HK-2 (cell line): ENCODE measurements at regions not wholly inside any gene's neighbourhood (a gene's known extent, or its start where the extent isn't known, plus 50 kb on each side); places are given as distances from the start of the nearest gene placed in this dataset.
"Not testable (repeated sequence)": the region's sequence is repeated elsewhere in the genome, so short reads cannot be mapped to it uniquely, and the experiment has no call there.

ENCODE experiments used
- DNase-seq: peaks from one replicate; pipeline ENCODE4 v3.0.0-alpha.2; 2018; ENCODE audit not compliant: unreplicated experiment

DNA sequence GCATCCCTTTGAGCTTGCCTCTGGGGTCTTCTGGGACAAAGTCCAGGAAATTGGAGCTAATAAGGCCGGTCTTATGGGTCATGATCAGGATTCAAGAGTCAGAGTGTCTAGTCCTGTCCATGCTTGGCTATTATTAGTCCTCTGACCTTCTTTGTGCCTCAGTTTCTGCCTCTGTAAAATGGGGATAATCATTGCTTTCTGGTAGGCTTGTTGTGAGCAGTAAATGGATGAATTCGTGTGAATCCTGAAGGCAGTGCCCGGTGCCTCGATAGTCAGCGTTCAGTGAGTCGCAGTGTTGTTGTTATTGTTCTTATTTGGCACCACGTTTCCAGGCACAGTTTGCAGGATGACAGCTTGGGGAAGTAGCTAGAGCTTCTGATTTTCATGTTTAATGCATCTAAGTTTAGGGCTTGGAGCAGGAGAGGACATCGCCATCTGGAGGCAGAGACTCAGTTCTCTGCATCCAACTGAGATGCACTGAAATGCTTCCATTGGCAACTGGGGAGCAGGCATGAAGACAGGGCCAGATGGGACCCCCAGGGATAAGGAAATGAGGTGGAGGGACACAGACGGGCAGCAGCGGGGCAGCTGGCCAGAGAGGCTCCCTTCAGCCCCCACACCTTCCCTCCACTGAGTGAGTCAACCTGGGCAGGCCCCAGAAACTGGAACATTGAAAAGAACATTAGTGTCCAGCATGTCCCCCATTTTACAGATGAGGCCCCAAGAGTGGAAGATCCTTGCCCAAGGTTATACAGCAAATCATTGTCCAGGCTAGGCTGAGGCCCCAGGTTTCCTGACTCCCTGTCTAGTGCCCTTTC, 160.3 kb downstream of the PTPRU start:
- no peak for DNase-seq

DNA sequence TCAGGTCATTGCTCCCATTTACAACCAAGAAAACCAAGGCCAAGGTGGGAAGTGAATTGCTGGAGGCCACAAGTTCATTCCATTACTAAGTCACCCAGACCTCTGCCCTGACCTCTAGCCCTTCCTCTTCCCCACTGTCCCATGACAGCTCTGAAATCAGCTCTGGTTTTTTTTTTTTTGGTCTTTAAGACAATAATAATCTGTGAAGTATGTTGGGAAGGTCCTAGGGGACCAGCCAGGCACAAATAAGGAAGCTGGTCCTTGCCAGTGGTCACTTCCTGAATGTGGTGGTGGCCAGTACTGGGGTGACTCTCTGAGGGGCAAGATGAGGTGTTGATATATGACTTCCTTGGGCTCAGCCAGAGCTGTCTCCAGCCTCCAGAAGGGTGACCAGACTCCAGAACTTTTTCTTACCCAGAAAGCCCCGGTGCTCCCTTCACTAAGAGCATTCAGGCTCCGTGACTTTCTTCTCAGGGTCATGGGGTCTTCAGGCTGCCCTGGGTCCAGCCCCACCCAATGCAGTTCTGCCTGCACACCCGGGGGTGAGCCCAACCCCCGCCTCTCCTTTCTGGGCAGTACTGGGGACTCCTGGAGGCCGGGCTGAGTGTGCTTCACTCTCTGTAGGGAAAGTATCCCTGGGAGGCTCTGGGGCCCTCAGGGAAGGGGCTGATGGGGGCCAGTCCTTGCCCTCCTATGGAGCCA, 159.6 kb downstream of the PTPRU start:
- DNase-seq, result no peak

DNA sequence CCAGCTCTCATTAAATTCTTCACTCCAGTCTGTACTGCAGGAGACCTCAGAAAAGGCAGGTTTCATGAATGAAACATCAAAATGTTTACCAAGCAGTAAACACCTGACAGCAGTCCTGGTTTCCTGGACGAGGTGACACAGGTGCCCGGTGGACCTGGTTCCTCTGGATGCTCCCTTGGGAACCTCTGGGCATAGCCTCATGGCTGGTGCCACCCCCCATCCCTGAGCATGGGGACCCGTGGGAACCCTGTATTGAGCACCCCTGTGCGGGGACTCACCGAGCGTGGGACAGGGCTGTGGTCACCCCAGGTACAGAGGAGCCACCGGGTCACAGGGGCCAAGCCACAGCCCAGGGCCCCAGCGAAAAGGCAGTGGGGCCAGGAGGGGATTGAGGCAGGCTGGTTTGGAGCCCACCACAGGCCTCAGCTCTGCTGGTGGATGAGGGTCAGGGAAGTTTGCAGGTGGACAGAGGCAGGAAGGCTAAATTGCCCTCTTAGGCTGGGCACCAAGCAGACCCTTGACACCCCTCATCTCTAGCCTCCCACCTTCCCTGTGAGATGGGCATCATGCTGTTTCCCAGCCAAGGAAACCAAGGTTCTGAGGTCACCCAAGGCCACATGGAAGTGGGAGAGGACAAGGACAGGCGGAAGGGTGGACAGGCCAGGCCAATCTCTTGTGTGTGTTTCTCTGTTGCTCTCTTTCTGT, 158.4 kb downstream of the PTPRU start:
- no peak for DNase-seq

DNA sequence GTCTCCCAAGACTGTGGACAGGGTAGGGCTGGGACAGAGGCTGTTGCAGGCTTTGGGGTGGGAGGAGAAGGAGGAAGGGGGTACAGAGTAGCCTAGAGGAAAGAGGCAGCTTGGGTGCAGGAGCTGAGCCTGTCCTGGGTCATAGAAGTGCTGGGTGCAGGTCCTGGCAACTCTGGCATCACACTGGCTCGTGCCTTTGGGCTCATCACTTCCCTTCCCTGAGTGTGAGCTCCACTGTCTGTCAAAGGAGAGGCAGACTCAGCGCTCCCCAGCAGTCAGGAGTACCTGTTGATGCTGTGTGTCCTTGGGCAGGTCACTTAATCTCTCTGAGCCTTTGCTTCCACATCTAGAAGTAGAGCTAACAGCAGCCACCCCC, 157.1 kb downstream of the PTPRU start:
- DNase-seq, result no peak

DNA sequence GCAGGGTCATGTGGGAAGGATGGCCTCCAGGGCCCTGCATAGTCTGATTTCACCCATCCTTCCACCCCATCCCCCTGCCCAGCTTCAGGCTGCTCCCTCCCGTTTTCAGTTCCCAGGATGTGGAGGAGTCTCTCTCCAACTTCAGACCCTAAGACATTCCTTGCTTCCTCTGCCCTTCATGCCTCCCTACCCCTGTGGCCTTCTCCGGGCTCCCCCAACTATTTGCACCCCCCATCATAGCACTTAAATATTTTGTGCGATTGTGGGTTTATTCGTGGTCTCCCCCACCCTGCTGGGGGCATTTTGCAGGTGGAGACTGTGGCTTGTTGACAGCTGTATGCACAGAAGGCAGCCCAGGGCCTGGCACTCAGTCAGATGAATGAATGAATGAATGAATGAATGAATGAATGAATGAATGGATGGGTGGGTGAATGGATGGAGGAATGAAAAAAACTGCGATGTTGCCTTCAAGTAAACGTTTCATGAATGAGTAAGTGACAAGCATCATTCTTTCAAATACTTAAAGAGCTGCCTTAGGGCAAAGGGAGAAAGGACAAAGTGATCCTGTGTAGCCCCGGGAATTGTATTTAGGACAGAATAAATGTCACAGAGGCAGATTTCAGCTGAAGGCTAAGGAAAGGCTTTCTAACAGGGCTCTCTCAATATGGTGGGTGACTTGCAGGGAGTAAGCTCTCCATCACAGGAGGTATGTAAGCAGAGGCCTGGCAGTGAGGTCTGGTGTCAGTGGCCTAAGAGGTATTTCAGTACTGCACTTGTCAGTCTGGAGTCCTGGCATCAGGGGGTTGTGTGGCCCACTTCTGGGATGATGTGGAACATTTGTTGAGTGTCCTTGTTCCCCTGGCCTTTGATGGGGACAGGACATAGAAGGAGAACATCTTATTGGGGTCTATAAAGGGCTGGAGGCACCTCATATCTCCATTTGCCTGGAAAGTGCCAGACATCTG, 156.4 kb downstream of the PTPRU start:
- DNase-seq, result no peak

DNA sequence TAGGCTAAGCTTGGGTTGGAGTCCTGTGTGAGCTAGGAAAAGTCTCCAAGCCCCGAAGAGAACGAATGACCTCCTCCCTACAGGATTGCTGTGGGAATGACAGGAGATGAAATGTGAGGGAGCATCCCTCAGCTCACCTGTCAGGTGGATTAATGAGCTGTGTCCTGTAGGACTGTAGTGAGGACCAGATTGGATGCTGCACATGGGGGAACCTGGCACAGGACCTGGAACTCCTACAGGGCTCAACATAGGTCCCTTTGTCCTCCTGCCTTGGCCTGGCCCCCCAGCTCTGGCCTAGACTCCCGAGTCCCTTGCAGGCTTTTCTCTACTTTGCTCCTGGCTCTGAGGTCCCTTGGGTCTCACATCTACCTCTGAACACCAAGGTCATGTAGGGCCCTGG, 155.7 kb downstream of the PTPRU start:
- no peak for DNase-seq

DNA sequence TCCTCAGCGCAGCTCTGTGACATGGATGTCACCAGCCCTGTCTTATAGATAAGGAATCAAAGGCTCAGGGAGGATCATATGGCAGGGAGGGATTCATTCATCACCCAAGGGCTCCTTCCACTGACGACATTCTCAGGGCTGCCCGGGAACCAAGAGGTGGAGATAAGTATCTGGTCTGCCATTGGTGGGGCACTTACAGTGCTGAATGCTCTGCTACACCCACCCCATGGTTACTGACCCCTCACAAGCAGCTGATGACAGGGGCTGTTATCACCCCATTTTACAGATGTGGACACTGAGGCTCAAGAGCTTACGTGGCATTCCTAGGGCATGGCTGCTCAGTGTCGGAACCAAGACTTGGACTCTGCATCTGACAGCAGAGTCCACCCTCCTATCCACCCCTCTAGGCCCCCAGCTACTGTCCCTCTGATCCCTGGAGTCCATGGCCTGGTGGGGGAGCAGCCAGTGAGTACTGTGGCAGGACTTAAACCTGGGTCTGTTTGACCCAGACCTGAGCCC, 155.1 kb downstream of the PTPRU start:
- DNase-seq, result no peak

DNA sequence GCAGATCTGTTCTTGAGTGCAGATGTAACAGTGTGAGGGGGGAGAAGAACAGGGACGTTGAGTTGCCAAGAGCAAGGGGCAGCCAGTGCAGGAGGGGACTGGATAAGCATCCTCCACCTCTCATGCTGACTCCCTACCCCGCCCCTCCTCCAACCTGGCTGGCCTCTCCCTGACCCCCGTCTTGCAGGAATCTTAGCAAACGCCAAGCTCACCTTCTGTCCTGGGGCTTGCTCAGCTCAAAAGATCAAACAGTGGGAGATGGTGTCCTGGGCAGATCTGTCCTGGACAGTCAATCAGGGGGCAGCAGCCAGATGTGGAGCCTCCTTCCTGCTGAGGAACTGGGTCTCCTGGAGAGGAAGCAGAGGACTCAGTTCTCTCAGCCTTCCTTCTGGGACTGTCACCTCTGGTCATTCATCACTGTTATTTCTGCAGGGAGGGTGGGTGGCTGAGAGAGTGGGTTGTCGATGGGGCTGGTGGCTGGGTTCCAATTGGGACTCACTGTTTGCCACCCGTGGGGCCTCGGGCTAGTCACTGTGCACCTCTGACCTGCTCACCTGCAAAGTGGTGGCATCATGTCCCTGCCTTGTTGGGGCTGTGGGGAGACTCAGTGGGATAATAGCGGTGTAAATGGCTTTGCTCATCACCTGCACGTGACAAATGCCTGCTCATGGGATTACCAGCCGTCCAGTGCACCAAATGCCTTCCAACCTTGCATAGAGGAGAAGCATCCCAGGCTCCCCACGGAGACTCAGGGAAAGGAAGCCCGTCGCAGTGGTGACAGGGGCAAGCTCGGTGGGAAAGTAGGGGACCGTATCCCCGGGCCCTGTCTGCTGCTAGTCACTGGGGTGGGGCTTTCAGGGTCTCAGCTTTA, 154.4 kb downstream of the PTPRU start:
- DNase-seq, result no peak

DNA sequence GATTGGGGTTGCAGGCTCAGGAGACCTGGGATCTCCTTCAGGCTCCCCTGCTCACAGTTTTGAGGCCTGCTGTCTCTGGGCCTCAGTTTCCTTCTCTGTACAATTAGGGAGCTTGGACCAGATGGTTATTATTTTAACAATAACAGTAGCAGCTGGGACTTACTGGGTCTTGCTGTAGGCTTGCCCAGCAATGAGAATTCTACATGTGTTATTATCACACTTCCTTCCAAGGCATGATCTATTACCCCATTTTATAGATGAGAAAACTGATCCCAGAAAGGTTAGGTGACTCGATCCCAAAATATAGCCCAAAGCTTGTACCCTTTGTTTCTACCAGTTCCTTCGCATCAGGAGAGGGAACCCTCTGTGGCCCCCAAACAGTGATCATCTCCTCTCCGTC, 153.8 kb downstream of the PTPRU start:
- DNase-seq, result no peak

DNA sequence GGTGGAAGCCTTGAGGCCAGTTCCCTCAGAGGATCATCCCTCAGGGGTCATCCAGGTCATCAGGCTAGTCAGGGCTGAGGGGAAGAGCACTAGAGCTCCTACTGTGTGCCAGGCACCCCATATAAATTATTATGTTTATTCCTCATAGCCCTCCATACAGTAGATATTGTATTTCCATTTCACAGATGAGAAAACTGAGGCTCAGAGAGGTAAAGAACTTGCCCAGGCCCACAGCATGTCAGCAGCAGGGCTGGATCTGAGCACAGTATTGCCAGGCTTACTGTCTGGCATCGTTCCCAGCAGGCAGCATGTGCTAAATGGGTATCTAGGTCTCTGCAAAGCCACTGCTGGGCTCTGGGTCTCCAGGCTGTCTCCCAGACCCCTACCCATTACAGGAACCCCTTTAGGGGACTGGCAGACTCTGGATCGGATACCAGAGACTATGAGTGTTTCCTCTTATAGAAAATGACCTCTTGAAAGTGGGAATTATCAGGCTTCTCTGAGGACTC, 153.3 kb downstream of the PTPRU start:
- no peak for DNase-seq

DNA sequence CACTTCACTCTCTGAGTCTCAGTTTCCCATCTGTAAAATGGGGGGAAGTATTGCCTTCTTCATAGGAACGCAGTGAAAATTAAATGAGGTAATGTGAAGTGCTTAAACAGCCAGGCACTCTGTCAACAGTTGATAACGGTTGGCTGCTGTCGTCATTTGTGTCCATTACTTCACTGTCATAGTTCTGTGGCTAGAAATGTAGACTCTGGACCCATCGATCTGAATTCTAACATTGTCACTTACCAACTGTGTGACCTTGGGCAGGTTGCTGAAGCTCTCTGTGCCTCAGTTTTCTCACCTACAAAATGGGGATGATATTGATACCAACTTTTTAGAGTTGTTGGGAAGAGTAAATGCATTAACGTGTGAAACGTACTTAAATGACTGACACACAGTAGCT, 152.6 kb downstream of the PTPRU start:
- DNase-seq, result no peak

DNA sequence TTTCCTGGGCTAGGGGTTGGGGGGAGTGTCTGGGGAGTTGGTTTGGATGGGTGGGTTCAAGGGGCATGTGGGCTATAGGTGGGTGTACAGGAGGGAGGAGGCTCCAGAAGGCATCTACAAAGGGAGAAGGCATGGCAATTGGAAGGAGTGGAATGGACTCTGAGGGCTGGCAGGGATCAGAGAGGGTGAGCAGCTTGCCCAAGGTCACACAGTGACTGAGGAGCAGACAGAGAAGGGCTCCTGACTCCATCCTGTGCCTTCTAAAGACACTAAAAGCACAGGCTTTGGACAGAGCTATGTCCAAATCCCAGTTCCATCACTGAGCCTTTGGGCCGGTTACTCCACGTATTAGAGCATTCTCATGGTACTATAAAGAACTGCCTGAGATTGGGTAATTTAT, 151.8 kb downstream of the PTPRU start:
- no peak for DNase-seq

DNA sequence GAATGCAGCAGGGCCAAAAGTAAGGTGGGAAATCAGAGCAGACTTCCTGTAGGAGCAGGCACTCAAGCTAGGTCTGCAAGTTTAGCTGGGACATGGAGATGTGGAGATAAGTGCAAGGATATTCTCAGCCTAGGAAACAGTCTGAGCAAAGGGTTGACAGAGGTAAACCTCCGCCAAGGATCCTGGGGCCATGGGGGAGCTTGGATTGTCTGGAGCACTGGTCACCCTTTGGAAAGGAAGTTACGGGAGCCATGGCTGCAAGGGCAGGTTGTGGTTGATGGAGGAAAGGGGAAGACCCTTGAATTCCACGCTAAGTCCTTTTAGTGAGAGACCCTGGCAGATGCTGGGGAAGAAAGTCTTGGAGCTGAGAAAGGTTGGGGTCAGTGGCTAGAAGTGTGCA, 150.9 kb downstream of the PTPRU start:
- no peak for DNase-seq

DNA sequence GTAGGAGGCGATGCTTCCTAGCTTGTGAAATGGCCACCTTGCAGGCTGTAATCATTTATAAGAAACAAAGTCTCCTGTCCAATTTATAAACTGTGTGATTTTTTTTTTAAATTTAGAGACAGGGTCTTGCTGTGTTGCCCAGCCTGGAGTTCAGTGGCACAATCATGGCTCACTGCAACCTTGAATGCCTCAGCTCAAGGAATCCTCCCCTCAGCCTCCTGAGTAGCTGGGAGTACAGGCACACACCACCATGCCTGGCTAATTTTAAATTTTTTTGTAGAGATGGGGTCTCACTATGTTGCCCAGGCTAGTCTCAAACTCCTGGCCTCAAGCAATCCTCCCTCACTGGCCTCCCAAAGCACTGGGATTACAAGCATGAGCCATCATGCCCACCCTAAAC, 150.1 kb downstream of the PTPRU start:
- DNase-seq, result not testable (repeated sequence)

DNA sequence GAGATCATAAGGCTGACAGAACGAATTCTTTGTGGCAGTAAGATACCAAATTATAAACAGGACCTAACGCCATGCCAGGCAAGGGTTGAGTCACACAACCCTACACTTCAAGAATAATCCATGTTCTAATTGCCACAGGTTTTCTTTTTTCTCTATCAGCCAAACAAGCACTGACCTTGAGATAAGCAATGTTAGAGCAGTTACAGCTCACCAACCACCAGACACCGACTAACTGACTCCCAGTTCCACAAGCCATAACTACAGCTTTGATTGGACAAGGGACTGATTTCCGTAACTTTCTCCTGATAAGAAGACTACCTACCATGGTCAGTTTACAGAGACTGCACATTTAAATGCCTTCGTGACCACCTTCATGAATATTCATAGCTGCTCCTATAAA, 149.6 kb downstream of the PTPRU start:
- DNase-seq, result no peak

DNA sequence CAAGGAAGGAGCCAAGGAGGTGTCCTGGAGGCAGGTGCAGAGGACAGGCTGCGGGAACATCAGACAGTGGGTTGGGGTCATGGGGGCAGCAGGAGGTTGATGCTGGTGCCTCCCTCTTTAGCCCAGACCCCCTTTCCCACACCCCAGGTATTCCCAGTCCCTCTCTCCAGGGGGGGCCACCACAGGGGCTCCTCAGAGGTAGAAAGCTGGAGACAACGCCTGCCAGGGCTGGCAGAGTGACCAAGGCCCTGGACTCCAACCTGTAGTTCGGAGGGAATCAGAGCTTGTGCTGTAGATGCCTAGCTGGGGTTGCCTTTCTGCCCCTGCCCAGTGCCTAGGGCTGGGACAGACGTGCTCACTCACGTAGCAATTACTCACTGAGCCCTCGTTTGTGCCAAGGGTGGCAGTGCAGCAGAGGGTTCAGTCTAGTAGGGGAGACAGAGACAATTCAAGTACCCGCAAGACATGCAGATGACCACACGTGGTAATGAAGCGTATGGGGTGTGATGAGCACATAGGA, 148.2 kb downstream of the PTPRU start:
- no peak for DNase-seq

DNA sequence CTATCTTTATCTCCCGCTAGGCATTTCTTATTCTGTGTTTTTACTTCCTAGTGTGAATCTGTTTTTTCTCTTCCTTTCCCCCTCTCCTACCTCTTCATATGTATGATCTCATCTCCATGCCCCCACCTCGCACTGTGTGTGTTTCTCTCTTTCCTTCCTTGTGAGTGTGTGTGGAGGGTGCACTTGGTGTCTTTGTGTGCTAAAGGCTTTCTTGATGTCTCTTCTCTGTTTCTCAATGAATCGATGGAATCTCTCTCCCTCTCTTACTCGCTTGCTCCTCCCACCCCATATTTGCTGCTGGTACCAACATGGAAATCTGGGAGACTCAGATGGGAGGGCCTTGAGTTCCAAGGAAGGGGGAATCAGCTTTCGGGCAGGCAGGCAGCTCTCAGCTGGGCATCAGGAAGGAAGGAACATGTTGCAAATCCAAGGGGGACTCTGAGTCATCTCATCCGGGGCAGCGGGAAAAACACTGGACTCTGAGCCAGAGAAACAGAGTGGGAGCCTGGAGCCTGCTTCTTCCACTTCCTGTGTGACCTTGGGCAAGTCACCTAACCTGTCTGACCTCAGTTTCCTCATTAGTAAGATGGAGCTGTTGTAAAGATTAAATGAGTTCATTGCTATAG, 147.5 kb downstream of the PTPRU start:
- DNase-seq, result no peak

DNA sequence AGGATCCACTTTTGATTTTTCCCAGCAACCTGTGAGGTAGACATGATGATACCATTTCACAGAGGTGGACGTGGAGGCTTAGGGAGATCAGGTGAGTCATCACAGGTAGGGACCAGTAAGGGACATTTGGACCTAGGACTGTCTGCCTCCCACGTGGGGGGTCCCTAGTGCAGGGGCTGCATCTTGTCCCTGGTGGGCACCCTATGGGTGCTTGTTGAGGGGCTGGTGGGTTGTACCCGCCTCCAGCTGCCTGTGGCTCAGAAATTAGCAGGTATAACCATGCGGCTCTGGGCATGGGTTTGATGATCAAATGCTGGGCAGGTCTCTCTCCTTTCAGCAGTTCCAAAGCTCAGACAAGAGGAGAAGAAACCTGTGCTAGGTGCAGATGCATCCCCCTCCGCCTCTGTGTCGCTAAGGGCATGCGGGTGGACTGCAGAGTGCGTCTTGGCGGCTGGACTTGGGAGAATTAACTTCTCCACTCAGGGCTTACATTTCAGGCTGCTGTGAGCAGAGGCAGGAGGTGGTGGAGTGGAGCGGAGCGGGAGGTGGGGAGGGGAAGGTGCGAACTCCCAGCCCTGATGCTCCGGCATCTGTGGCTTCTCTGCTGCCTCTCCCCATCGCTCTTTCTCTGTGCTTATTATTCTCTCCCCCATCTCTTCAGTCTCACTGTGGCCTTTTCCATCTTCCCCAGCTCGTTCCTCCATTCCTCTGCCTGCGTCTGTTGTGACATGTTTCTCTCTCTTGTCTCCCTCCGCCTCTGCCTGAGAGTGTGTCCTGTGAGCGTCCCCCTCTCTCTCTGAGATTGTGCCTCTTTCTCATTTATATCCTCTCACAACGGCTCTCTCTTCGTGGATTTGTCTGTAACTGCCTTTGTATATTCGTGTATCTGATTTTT, 146.8 kb downstream of the PTPRU start:
- no peak for DNase-seq

DNA sequence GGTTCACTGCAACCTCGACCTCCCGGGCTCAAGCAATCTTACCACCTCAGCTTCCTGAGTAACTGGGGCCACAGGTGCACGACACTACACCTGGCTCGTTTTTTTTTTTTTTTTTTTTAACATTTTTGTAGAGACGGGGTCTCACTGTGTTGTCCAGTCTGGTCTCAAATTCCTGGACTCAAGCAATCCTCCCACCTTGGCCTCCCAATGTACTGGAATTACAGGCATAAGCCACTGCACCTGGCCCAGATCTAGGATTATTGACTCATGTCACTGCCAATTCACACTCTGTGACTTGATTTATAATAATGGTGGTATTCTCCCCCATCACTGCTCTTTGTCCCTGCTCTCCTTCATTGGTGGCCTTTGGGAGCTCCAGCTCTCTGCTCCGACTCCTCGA, 145.1 kb downstream of the PTPRU start:
- DNase-seq, result no peak
